Activated B cell treated with CpG ODN at 0.5 μM for 24 hours (primary cell): ENCODE measurements at regions not wholly inside any gene's neighbourhood (a gene's known extent, or its start where the extent isn't known, plus 50 kb on each side); places are given as distances from the start of the nearest gene placed in this dataset.

ENCODE experiments used
- ATAC-seq: fragments of 200-7000 bp; cut with Tn5 transposase; one replicate; pipeline ENCODE4 v1.10.0; 2021; ENCODE audit warnings: low read depth, mild to moderate bottlenecking, moderate library complexity
- CTCF ChIA-PET: fragments of 350-600 bp; sonication (Branson Sonifier 250); formaldehyde crosslinking; loops from one replicate; lab custom pipeline; 2021; ENCODE audit warnings: antibody characterized with exemption; lab: Charles Lee
- POLR2A ChIA-PET: fragments of 350-600 bp; sonication (Branson Sonifier 250); formaldehyde crosslinking; loops from one replicate; lab custom pipeline; 2021; ENCODE audit warnings: antibody characterized with exemption; lab: Charles Lee
- DNase-seq: peaks from one replicate; pipeline ENCODE4 v3.0.0; 2022
- H3K27ac Mint-ChIP-seq: one replicate; pipeline ENCODE4 v1.8.0; 2020; ENCODE audit warnings: mixed read lengths
- H3K27me3 Mint-ChIP-seq: one replicate; pipeline ENCODE4 v1.8.0; 2021; ENCODE audit warnings: mixed read lengths
- H3K36me3 Mint-ChIP-seq: one replicate; pipeline ENCODE4 v1.8.0; 2021; ENCODE audit warnings: low read depth, mixed read lengths
- H3K4me1 Mint-ChIP-seq: one replicate; pipeline ENCODE4 v1.8.0; 2021; ENCODE audit warnings: mixed read lengths
- H3K4me3 Mint-ChIP-seq: one replicate; pipeline ENCODE4 v1.8.0; 2020; ENCODE audit warnings: mild to moderate bottlenecking, mixed read lengths
- H3K9me3 Mint-ChIP-seq: one replicate; pipeline ENCODE4 v1.8.0; 2020; ENCODE audit warnings: mixed read lengths
- intact Hi-C: fragments of 100-400 bp; cut with micrococcal nuclease; formaldehyde crosslinking; loops from one replicate; pipeline ENCODE4 v1.15.1; 2024
- TF ChIP-seq, protein P1 (sequence below): fragments of 200-600 bp; IDR thresholded peaks from one replicate; pipeline ENCODE4 v1.8.0; 2022; ENCODE audit warnings: antibody characterized with exemption, mild to moderate bottlenecking

DNA sequence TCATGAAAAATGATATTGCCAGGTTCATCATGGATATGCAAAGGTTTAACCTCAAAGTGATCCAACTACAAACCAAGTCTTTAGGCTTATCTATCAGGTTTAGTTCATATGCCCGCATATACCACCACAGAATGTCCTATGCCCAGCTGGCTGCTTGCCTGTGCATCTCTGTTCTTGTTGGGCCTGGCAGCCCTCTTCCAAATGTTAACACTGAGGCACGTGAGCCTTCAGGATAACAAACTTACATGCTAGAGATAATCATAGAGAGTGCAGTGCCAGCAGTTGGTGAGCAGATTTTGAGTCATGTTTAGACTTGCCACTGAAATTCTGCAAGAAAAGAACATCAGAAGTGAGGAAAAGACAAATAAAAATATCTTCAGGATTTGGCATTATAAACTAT is 607.9 kb upstream of the TMPRSS15 start:
- POLR2A ChIA-PET, result no interaction called here
- Mint-ChIP-seq H3K27me3 (no peaks in the 10 kb centered on the region), H3K9me3 (peaks cover 3% of the 10 kb centered on the region), H3K36me3 (no peaks in the 10 kb centered on the region), H3K4me1 (no peaks in the 10 kb centered on the region), H3K4me3 (no peak overlapping the region), H3K27ac (no peak overlapping the region)
- intact Hi-C loops, result no loop called here
- DNase-seq (no peak), ATAC-seq (no peak)
- TF ChIP-seq, protein P1, sequence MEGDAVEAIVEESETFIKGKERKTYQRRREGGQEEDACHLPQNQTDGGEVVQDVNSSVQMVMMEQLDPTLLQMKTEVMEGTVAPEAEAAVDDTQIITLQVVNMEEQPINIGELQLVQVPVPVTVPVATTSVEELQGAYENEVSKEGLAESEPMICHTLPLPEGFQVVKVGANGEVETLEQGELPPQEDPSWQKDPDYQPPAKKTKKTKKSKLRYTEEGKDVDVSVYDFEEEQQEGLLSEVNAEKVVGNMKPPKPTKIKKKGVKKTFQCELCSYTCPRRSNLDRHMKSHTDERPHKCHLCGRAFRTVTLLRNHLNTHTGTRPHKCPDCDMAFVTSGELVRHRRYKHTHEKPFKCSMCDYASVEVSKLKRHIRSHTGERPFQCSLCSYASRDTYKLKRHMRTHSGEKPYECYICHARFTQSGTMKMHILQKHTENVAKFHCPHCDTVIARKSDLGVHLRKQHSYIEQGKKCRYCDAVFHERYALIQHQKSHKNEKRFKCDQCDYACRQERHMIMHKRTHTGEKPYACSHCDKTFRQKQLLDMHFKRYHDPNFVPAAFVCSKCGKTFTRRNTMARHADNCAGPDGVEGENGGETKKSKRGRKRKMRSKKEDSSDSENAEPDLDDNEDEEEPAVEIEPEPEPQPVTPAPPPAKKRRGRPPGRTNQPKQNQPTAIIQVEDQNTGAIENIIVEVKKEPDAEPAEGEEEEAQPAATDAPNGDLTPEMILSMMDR, result no peak
- CTCF ChIA-PET, result no interaction called here

DNA sequence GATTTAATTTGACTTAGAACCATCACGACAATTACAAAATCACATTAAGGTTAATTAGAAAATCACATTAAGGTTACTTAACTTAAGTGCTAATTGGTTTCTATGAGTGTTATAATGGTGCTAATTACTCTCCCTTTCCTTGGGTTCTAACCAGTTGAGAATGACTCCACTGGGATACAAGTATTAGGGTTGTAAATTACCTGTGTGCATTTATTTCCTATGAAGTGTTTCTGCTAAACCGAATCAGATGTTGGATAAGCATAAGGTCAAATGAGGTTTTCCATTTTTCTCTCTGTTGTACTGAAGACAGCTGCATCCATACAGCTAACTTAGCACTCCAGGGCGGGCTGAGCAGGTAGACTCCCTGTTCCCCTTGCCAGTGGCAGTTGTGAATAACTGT is 610.3 kb upstream of the TMPRSS15 start:
- CTCF ChIA-PET, result no interaction called here
- DNase-seq, result no peak
- no peaks in the 10 kb centered on the region for H3K36me3 Mint-ChIP-seq
- H3K27me3 Mint-ChIP-seq, result no peaks in the 10 kb centered on the region
- H3K9me3 Mint-ChIP-seq, result peaks cover 3% of the 10 kb centered on the region
- intact Hi-C loops, result no loop called here
- no peaks in the 10 kb centered on the region for H3K4me1 Mint-ChIP-seq
- POLR2A ChIA-PET, result no interaction called here
- H3K27ac Mint-ChIP-seq, result no peak overlapping the region
- H3K4me3 Mint-ChIP-seq, result no peak overlapping the region
- ATAC-seq, result no peak
- TF ChIP-seq, protein P1, result no peak

DNA sequence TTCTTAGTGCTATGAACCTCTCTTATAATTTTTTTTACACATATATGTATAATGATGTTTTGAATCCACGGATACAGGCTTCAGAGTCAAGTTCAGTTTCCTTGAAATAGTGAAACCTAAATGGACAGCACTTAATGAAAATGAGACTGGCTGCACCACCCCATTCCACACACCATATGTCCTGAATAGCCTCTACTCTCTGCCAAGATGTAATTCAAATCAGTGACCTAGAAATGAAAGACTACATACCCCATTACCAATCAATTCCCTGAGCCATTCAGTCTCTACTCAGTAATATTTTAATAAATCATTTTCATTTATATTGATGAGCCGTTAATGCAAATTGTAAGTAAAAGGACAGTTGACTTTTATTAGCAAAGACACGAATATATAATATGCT is 614.9 kb upstream of the TMPRSS15 start:
- no peak overlapping the region for H3K4me3 Mint-ChIP-seq
- intact Hi-C loops, result no loop called here
- TF ChIP-seq, protein P1, result no peak
- H3K4me1 Mint-ChIP-seq, result no peaks in the 10 kb centered on the region
- no peaks in the 10 kb centered on the region for H3K36me3 Mint-ChIP-seq
- H3K27me3 Mint-ChIP-seq, result no peaks in the 10 kb centered on the region
- no peaks in the 10 kb centered on the region for H3K9me3 Mint-ChIP-seq
- DNase-seq (no peak), ATAC-seq (no peak)
- CTCF ChIA-PET, result no interaction called here
- no peak overlapping the region for H3K27ac Mint-ChIP-seq
- POLR2A ChIA-PET, result no interaction called here

DNA sequence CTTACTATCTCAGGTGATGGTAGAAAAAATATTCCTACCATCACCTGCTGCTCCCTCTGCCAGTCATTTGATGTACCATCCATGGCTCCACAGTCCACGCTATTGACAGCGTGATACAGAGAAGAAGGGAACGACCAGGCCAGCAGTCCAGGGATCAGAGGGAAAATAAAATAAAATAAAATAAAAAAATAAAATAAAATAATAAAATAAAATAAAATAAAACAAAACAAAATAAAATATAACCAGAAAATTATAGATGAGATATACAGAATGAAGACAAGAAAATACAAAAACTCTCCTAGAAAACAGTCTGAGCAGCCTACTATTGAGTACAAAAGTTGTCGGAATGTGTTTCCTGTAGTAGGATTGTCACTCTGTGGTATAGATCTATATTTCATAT is 619.4 kb upstream of the TMPRSS15 start:
- CTCF ChIA-PET, result no interaction called here
- Mint-ChIP-seq H3K9me3 (no peaks in the 10 kb centered on the region), H3K4me3 (no peak overlapping the region), H3K27me3 (no peaks in the 10 kb centered on the region), H3K36me3 (no peaks in the 10 kb centered on the region), H3K27ac (no peak overlapping the region), H3K4me1 (no peaks in the 10 kb centered on the region)
- ATAC-seq (no peak), DNase-seq (no peak)
- POLR2A ChIA-PET, result no interaction called here
- intact Hi-C loops, result no loop called here
- TF ChIP-seq, protein P1, result no peak

DNA sequence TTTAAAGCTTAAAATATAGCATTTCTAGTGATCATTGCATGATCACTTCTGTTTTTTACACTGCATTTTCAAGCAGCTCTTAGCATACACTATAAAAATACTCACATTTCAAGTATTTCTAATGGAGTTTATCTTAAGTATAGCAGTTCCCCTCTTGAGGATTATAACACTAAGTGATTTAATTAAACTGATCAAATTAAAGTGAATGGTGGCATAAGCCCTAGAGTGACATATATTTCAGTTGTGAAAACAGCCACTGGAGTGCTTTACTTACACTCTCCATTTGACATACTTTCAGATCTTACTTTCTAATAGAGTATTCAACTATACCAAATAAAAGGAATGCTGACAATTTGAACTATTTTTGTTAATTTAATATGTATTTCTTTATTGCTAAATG is 623.3 kb upstream of the TMPRSS15 start:
- TF ChIP-seq, protein P1, result no peak
- DNase-seq (no peak), ATAC-seq (no peak)
- POLR2A ChIA-PET, result no interaction called here
- no peaks in the 10 kb centered on the region for H3K27me3 Mint-ChIP-seq
- CTCF ChIA-PET, result no interaction called here
- H3K4me1 Mint-ChIP-seq, result no peaks in the 10 kb centered on the region
- H3K36me3 Mint-ChIP-seq, result no peaks in the 10 kb centered on the region
- no peak overlapping the region for H3K27ac Mint-ChIP-seq
- H3K9me3 Mint-ChIP-seq, result no peaks in the 10 kb centered on the region
- H3K4me3 Mint-ChIP-seq, result no peak overlapping the region
- intact Hi-C loops, result no loop called here
